Left lobe of liver (tissue), 2 donors: ENCODE measurements at regions not wholly inside any gene's neighbourhood (a gene's known extent, or its start where the extent isn't known, plus 50 kb on each side); places are given as distances from the start of the nearest gene placed in this dataset.
A peak's percentile ranks its signal among the peaks of the same experiment; 100 is the strongest.
"Not testable (repeated sequence)": the region's sequence is repeated elsewhere in the genome, so short reads cannot be mapped to it uniquely, and the experiment has no call there.

Source experiments
- ATAC-seq: fragments of 200-7000 bp; cut with Tn5 transposase; one replicate; pipeline ENCODE4 v1.9.1; 2020; ENCODE audit warnings: mild to moderate bottlenecking, moderate library complexity
- DNase-seq: peaks from one replicate; pipeline ENCODE4 v3.0.0-alpha.2; 2020; ENCODE audit warnings: low spot score
- donor health status: DM: no; HTN: no; CAD: no; lungs with moderate emphysema.
- donor health status: DM: no; HTN: yes; CAD: no.

DNA sequence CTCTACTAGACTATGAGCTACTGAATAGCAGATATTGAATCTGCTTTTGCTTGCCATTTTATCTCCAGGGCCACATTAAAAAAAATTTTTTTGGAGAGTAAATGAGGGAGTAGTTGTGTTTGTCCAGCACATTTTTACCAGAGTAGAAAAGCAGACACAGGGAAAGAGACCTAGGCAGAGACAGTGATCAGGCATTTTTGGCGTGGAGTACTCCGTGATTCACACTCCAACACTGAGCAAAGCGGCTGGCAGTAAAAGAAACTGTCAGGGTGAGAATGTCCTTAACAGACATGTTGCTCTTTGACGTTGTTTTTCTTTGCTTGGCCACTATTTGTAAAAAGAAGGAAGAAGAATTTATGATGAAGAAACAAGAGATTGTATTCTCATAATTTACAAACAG lies 304.0 kb downstream of the TDRD3 start:
- no peak for ATAC-seq
- no peak for DNase-seq

DNA sequence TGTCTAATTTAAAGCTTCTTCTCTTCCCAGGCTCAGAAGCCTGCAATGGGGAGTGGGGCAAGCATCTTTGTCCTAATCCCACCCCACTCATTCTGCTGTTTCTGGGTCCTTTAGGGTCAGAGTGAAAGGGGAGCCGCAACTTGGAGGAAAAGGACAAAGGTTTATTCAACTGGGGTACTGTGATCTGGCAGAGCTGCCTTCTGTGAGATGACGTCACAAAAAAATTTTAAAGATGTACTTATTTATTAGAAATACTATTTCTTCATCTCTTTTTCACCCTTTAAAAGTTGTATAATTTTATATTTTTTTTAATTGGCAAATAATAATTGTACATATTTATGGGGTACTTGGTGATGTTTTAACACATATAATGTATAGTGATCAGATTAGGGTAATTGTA lies 302.6 kb downstream of the TDRD3 start:
- ATAC-seq, result no peak
- no peak for DNase-seq

- ATAC-seq, result no peak
These were observed 299.6 kb downstream of the TDRD3 start for GRCh38 chr13:60696602-60697001.

DNA sequence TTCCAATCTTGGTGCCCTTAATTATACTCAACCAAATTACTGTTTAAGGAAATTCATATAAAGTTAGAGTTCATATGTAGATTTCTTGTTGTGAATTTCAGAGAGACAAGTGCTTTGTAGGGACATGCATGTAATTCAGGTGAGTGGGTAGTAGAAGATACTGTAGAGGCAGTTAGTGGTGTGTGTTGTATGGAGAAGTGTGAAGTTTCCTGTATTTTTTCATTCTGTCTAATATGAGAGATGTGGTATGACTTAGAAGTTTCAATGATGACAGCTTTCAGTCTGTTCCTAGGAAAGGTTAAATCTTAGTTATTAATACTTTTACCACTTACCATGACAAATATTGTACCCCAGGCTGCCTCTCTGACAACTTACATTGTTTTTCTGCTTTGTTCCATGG lies 294.2 kb downstream of the TDRD3 start:
- ATAC-seq (no peak), DNase-seq (no peak)

More at GRCh38 chr13:60696602-60697001, 299.6 kb downstream of the TDRD3 start:
- no peak for DNase-seq

DNA sequence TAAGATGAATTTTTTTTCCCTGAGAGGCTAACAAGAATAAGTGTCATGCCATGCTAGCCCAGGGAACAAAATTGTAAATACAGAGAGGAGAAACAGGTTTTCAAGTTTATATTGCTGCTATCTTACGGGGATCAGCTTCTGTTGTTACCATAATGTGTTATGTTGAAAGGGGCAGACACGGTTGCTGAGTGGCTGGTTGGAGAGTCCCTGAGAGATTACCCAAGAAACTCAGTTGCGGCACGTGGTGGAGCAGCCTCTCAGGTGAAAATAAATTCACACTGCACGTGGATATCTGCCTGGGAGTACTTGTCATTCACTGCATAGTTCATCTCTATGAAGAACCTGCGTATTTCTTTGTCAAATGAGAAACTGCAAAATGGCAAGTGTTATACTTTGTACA lies 293.6 kb downstream of the TDRD3 start:
- no peak for ATAC-seq
- no peak for DNase-seq

GRCh38 chr13:60689571-60689970 lies 292.6 kb downstream of the TDRD3 start:
- no peak for DNase-seq
- no peak for ATAC-seq

DNA sequence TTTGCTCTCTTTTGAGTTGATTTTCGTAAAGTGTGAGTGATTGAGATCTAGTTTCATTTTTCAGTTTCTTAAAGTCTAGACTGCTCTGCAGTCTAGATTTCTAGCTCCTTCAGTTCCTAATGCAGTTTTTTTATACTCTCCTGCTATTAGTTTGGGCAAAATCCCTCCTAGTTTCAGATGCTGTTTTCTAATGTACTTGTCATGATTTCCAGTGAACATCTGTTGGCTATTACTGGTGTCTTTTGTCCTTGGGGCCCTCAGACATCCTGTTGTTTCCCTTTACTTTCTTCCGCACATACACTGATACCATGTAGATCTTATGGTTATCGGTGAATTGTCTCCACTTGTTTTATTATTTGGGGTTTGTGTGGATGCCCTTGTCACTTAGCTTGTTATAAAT lies 292.1 kb downstream of the TDRD3 start:
- DNase-seq (no peak), ATAC-seq (no peak)

- DNase-seq (no peak), ATAC-seq (no peak)
These were observed 283.1 kb downstream of the TDRD3 start for GRCh38 chr13:60679928-60680694.

GRCh38 chr13:60679131-60679530 lies 282.1 kb downstream of the TDRD3 start:
- no peak for DNase-seq
- no peak for ATAC-seq

GRCh38 chr13:60671386-60671785 lies 274.4 kb downstream of the TDRD3 start:
- DNase-seq (no peak), ATAC-seq (no peak)

DNA sequence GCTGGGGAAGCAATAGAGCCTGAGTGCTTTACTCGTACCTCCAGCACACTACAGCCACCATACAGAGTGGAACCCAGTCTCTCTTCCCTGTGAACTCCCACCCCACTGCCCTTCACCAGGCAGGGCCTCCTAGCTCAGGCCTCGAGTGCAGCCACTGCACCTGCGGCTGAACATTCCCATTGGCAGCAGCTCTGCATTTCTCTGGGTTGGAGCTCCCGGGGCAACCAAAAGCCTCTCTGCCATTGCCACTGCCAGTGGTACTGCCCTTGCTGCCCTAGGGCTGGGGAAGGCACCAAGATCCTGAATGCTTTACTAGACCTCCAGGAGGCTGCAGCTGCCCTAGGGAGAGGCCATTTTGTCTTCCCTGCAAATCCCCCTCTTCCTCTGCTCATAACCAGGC lies 266.8 kb downstream of the TDRD3 start:
- DNase-seq (no peak), ATAC-seq (no peak)

DNA sequence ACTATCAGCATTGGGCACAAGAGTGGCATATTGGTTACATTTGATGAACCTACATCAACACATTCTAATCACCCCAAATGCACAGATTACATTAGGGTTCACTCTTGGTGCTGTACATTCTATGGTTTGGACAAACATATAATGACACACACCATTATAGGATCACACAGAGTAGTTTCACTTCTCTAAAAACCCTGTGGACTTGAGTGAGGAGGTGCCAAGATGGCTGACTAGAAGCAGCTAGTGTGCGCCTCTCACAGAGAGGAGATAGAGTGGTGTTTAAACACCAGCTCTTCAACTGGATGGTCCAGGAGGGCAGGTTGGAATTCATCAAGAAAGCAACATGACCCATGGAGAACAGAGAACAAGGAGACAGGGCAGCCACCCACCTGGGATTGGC lies 265.6 kb downstream of the TDRD3 start:
- DNase-seq, result no peak
- ATAC-seq, result no peak

DNA sequence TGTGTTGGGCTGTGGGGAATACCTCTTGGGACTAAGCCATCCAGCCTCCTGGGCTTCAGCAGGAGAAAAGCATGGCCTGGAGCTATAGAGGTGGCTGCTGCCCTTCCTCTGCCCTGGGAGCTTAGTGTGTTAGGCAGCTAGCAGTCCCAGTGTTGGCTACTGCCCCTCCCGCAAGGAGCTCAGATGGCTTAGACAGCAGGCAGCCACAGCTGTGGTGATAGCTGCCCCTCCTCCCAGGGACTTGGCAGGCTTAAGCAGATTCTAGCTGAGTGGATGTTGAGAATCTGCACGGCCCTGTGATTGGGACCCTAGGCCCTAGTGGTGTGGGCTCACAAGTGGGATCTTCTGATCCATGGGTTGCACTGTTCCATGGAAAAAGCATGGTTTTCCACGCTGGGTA lies 264.5 kb downstream of the TDRD3 start:
- no peak for DNase-seq
- no peak for ATAC-seq

GRCh38 chr13:60657586-60657985 lies 260.6 kb downstream of the TDRD3 start:
- ATAC-seq, DNase-seq: not testable (repeated sequence)

- DNase-seq, result no peak
These were observed 258.2 kb downstream of the TDRD3 start for GRCh38 chr13:60655256-60655655.

GRCh38 chr13:60654415-60654814 lies 257.4 kb downstream of the TDRD3 start:
- DNase-seq, result peak; percentile 73

More at GRCh38 chr13:60655256-60655655, 258.2 kb downstream of the TDRD3 start:
- ATAC-seq, result no peak

DNA sequence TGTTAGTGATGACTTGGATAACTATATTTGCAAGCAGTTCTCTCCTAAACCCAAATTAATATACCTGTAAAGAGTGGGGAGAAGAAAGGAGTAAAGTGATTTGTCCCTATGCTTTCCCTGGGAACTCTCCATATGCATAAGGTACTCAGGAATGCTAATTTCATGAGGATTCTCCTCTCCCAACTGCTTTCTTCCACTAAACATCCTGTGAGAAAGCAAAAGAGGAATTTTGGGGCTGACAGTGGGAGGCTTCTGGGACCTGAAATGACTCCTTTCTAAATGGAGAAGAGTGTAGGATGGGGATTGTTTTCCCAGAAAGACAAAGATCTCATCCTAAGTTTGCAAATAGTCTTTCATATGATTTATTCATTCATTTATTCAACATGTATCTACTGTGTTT lies 250.5 kb downstream of the TDRD3 start:
- ATAC-seq, result no peak
- DNase-seq, result no peak

More at GRCh38 chr13:60654415-60654814, 257.4 kb downstream of the TDRD3 start:
- ATAC-seq, result peak; percentile 100

- ATAC-seq, result no peak
- DNase-seq, result no peak
These were observed 249.6 kb downstream of the TDRD3 start for GRCh38 chr13:60646620-60647019.

GRCh38 chr13:60645676-60646075 lies 248.7 kb downstream of the TDRD3 start:
- no peak for DNase-seq
- no peak for ATAC-seq

DNA sequence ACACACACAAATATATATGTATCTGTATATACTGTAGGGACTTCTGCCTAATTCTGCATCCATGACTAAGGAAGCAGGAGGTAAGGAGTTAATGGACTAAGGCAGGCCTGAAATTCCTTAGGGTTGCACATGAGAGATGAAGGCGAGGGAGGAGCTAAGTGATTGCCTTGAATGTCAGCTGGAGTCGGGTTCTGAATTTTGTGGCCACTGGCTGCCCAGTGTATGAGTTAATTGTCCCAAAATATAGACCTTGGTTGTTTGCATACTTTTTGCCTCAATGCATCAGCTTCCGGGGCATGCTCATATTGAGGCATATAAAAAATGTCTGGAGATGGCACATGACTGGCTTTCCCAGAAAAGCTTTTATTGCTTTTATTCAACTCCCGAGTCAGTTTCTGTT lies 245.5 kb downstream of the TDRD3 start:
- no peak for ATAC-seq
- no peak for DNase-seq

DNA sequence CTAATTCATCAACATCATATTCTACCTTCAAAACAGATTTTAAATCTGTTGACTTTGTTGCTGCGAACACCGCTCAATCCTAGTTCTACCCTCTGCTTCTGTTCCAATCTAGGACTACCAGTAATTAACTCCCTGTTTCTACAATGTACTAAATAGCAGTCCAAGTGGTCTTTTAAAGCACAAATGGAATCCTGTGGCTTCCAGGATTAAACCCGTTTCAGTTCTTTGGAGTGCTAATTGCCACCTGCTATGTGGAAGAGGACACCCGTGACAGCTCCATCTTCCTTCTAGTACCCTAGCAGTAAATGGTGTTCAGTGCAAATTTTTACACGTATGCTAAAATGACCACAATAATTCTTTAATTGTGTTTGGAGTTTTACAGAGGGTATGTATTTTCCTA lies 232.1 kb downstream of the TDRD3 start:
- ATAC-seq (no peak), DNase-seq (no peak)

DNA sequence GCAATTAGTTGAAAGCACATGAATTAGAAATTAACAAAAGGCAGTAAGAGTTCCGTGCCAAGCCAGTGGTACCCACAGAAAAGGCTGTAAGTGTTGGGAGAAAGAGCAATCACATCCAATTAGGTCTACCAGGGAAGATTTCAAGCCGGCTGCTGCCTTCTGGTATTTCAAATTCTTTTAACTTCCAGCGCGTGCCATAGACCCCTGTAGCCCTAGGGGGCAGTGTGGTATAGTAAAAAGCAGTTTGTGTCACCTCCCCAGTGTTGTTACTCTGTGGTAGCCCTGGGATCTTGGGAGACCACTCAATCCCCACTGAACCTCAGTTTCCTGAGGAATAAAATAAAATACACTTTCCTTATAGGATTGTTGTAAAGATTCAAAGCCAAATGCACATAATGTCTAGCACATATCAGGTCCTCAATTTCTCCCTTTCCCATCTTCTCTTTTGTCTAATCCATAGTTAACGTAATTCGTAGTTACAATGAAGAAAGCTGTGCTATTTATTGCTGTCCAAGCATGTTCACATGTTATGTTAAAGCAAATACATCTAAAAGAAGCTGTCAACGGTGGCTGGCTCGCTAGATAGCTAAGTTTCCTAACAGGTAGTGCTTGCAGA lies 230.2 kb downstream of the TDRD3 start:
- DNase-seq, result no peak
- peak; percentile 58 for ATAC-seq
